ENCODE measurements at regions not wholly inside any gene's neighbourhood (a gene's known extent, or its start where the extent isn't known, plus 50 kb on each side); places are given as distances from the start of the nearest gene placed in this dataset.

GRCh38 chr12:89073027-89073398, 279.3 kb downstream of the DUSP6 start:
- H3K4me1 ChIP-seq (ENCODE audit: control insufficient read depth in 2 of 2, insufficient read depth in 2 of 2, low read length in 1 of 2): no peaks in the 10 kb centered on the region
- no peak overlapping the region for H3K4me3 ChIP-seq (ENCODE audit: low read depth in 1 of 2, low read length in 2 of 2)
- H3K27ac ChIP-seq (ENCODE audit: low read depth in 2 of 2, low read length in 1 of 2): no peak overlapping the region
- whole genome bisulfite sequencing, 2 donors: 56 to 60% methylated on average over 1 of the region's 1 CpG
- H3K9me3 ChIP-seq (ENCODE audit: control insufficient read depth in 2 of 2, insufficient read depth in 1 of 2, low read depth in 1 of 2, low read length in 1 of 2): no peaks in the 10 kb centered on the region
- no peaks in the 10 kb centered on the region for H3K27me3 ChIP-seq (ENCODE audit: control insufficient read depth in 1 of 2, insufficient read depth in 2 of 2, low read length in 2 of 2)
- no peaks in the 10 kb centered on the region for H3K36me3 ChIP-seq (ENCODE audit: control insufficient read depth in 2 of 2, insufficient read depth in 2 of 2, low read length in 1 of 2)

- H3K9me3 ChIP-seq (ENCODE audit: control insufficient read depth in 2 of 2, insufficient read depth in 1 of 2, low read depth in 1 of 2, low read length in 1 of 2): no peaks in the 10 kb centered on the region
- H3K4me3 ChIP-seq (ENCODE audit: low read depth in 1 of 2, low read length in 2 of 2): no peak overlapping the region
- H3K36me3 ChIP-seq (ENCODE audit: control insufficient read depth in 2 of 2, insufficient read depth in 2 of 2, low read length in 1 of 2): no peaks in the 10 kb centered on the region
- no peak overlapping the region for H3K27ac ChIP-seq (ENCODE audit: low read depth in 2 of 2, low read length in 1 of 2)
- no peaks in the 10 kb centered on the region for H3K27me3 ChIP-seq (ENCODE audit: control insufficient read depth in 1 of 2, insufficient read depth in 2 of 2, low read length in 2 of 2)
- no peaks in the 10 kb centered on the region for H3K4me1 ChIP-seq (ENCODE audit: control insufficient read depth in 2 of 2, insufficient read depth in 2 of 2, low read length in 1 of 2)
- WGBS, 2 donors: 82 to 90% methylated on average over 4 of the region's 4 CpGs
Observed at GRCh38 chr12:89072294-89073026, 279.8 kb downstream of the DUSP6 start.

- no peaks in the 10 kb centered on the region for H3K36me3 ChIP-seq (ENCODE audit: control insufficient read depth in 2 of 2, insufficient read depth in 2 of 2, low read length in 1 of 2)
- WGBS, 2 donors: 90 to 94% methylated on average over 1 of the region's 1 CpG
- no peaks in the 10 kb centered on the region for H3K4me1 ChIP-seq (ENCODE audit: control insufficient read depth in 2 of 2, insufficient read depth in 2 of 2, low read length in 1 of 2)
- H3K27ac ChIP-seq (ENCODE audit: low read depth in 2 of 2, low read length in 1 of 2): no peak overlapping the region
- no peak overlapping the region for H3K4me3 ChIP-seq (ENCODE audit: low read depth in 1 of 2, low read length in 2 of 2)
- H3K27me3 ChIP-seq (ENCODE audit: control insufficient read depth in 1 of 2, insufficient read depth in 2 of 2, low read length in 2 of 2): no peaks in the 10 kb centered on the region
- H3K9me3 ChIP-seq (ENCODE audit: control insufficient read depth in 2 of 2, insufficient read depth in 1 of 2, low read depth in 1 of 2, low read length in 1 of 2): no peaks in the 10 kb centered on the region
Observed at GRCh38 chr12:89070603-89071002, 281.7 kb downstream of the DUSP6 start.

- Histone ChIP-seq H3K36me3 (ENCODE audit: control insufficient read depth in 2 of 2, insufficient read depth in 2 of 2, low read length in 1 of 2) (no peaks in the 10 kb centered on the region), H3K4me3 (ENCODE audit: low read depth in 1 of 2, low read length in 2 of 2) (no peak overlapping the region), H3K4me1 (ENCODE audit: control insufficient read depth in 2 of 2, insufficient read depth in 2 of 2, low read length in 1 of 2) (no peaks in the 10 kb centered on the region), H3K9me3 (ENCODE audit: control insufficient read depth in 2 of 2, insufficient read depth in 1 of 2, low read depth in 1 of 2, low read length in 1 of 2) (no peaks in the 10 kb centered on the region), H3K27me3 (ENCODE audit: control insufficient read depth in 1 of 2, insufficient read depth in 2 of 2, low read length in 2 of 2) (no peaks in the 10 kb centered on the region), H3K27ac (ENCODE audit: low read depth in 2 of 2, low read length in 1 of 2) (no peak overlapping the region)
- 86 to 88% methylated on average over 2 of the region's 2 CpGs for WGBS, 2 donors
Observed at GRCh38 chr12:89069431-89069830, 282.9 kb downstream of the DUSP6 start.

- WGBS, 2 donors: 53 to 65% methylated on average over 2 of the region's 2 CpGs
- no peaks in the 10 kb centered on the region for H3K36me3 ChIP-seq (ENCODE audit: control insufficient read depth in 2 of 2, insufficient read depth in 2 of 2, low read length in 1 of 2)
Observed at GRCh38 chr12:89067421-89068187, 284.7 kb downstream of the DUSP6 start.

GRCh38 chr12:89064780-89065179, 287.5 kb downstream of the DUSP6 start:
- WGBS, 2 donors: 92 to 94% methylated on average over 3 of the region's 3 CpGs
- Histone ChIP-seq H3K27ac (ENCODE audit: low read depth in 2 of 2, low read length in 1 of 2) (no peak overlapping the region), H3K27me3 (ENCODE audit: control insufficient read depth in 1 of 2, insufficient read depth in 2 of 2, low read length in 2 of 2) (no peaks in the 10 kb centered on the region), H3K9me3 (ENCODE audit: control insufficient read depth in 2 of 2, insufficient read depth in 1 of 2, low read depth in 1 of 2, low read length in 1 of 2) (no peaks in the 10 kb centered on the region), H3K4me3 (ENCODE audit: low read depth in 1 of 2, low read length in 2 of 2) (no peak overlapping the region), H3K36me3 (ENCODE audit: control insufficient read depth in 2 of 2, insufficient read depth in 2 of 2, low read length in 1 of 2) (no peaks in the 10 kb centered on the region), H3K4me1 (ENCODE audit: control insufficient read depth in 2 of 2, insufficient read depth in 2 of 2, low read length in 1 of 2) (no peaks in the 10 kb centered on the region)

More at GRCh38 chr12:89067421-89068187, 284.7 kb downstream of the DUSP6 start:
- H3K27ac ChIP-seq (ENCODE audit: low read depth in 2 of 2, low read length in 1 of 2): no peak overlapping the region
- no peaks in the 10 kb centered on the region for H3K9me3 ChIP-seq (ENCODE audit: control insufficient read depth in 2 of 2, insufficient read depth in 1 of 2, low read depth in 1 of 2, low read length in 1 of 2)
- H3K27me3 ChIP-seq (ENCODE audit: control insufficient read depth in 1 of 2, insufficient read depth in 2 of 2, low read length in 2 of 2): no peaks in the 10 kb centered on the region
- H3K4me3 ChIP-seq (ENCODE audit: low read depth in 1 of 2, low read length in 2 of 2): no peak overlapping the region
- H3K4me1 ChIP-seq (ENCODE audit: control insufficient read depth in 2 of 2, insufficient read depth in 2 of 2, low read length in 1 of 2): no peaks in the 10 kb centered on the region

DNA sequence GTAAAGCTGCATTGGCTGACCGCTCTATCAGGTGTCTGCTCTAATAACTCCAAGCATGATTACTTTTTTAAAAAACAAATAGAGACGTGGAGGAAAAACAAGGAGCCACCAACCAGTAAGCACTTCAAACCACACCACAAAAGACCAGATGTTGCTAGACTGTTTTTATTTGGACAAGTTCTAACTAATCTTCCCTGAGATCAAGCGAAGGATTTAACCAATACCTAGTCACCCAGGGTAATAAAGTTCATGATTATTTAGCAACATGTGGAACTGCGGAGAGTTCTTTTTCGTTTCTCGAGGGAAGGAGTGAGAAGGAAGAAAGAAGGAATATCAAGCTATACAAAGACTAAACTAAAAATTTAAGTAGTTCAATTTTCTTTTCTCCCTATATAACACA, 288.1 kb downstream of the DUSP6 start:
- Histone ChIP-seq H3K9me3 (ENCODE audit: control insufficient read depth in 2 of 2, insufficient read depth in 1 of 2, low read depth in 1 of 2, low read length in 1 of 2) (no peaks in the 10 kb centered on the region), H3K36me3 (ENCODE audit: control insufficient read depth in 2 of 2, insufficient read depth in 2 of 2, low read length in 1 of 2) (no peaks in the 10 kb centered on the region), H3K27ac (ENCODE audit: low read depth in 2 of 2, low read length in 1 of 2) (no peak overlapping the region), H3K4me3 (ENCODE audit: low read depth in 1 of 2, low read length in 2 of 2) (no peak overlapping the region), H3K4me1 (ENCODE audit: control insufficient read depth in 2 of 2, insufficient read depth in 2 of 2, low read length in 1 of 2) (no peaks in the 10 kb centered on the region), H3K27me3 (ENCODE audit: control insufficient read depth in 1 of 2, insufficient read depth in 2 of 2, low read length in 2 of 2) (no peaks in the 10 kb centered on the region)
- WGBS, 2 donors: 78 to 80% methylated on average over 6 of the region's 6 CpGs

- no peaks in the 10 kb centered on the region for H3K4me1 ChIP-seq (ENCODE audit: control insufficient read depth in 2 of 2, insufficient read depth in 2 of 2, low read length in 1 of 2)
Observed at GRCh38 chr12:89062996-89063395, 289.3 kb downstream of the DUSP6 start.

GRCh38 chr12:89059721-89060541, 292.4 kb downstream of the DUSP6 start:
- H3K4me1 ChIP-seq (ENCODE audit: control insufficient read depth in 2 of 2, insufficient read depth in 2 of 2, low read length in 1 of 2): no peaks in the 10 kb centered on the region
- no peaks in the 10 kb centered on the region for H3K9me3 ChIP-seq (ENCODE audit: control insufficient read depth in 2 of 2, insufficient read depth in 1 of 2, low read depth in 1 of 2, low read length in 1 of 2)
- H3K4me3 ChIP-seq (ENCODE audit: low read depth in 1 of 2, low read length in 2 of 2): no peak overlapping the region
- H3K27me3 ChIP-seq (ENCODE audit: control insufficient read depth in 1 of 2, insufficient read depth in 2 of 2, low read length in 2 of 2): no peaks in the 10 kb centered on the region
- WGBS, 2 donors: 64 to 71% methylated on average over 9 of the region's 9 CpGs
- H3K27ac ChIP-seq (ENCODE audit: low read depth in 2 of 2, low read length in 1 of 2): no peak overlapping the region
- no peaks in the 10 kb centered on the region for H3K36me3 ChIP-seq (ENCODE audit: control insufficient read depth in 2 of 2, insufficient read depth in 2 of 2, low read length in 1 of 2)

More at GRCh38 chr12:89062996-89063395, 289.3 kb downstream of the DUSP6 start:
- 69 to 75% methylated on average over 2 of the region's 2 CpGs for WGBS, 2 donors
- Histone ChIP-seq H3K9me3 (ENCODE audit: control insufficient read depth in 2 of 2, insufficient read depth in 1 of 2, low read depth in 1 of 2, low read length in 1 of 2) (no peaks in the 10 kb centered on the region), H3K27me3 (ENCODE audit: control insufficient read depth in 1 of 2, insufficient read depth in 2 of 2, low read length in 2 of 2) (no peaks in the 10 kb centered on the region), H3K4me3 (ENCODE audit: low read depth in 1 of 2, low read length in 2 of 2) (no peak overlapping the region), H3K27ac (ENCODE audit: low read depth in 2 of 2, low read length in 1 of 2) (no peak overlapping the region), H3K36me3 (ENCODE audit: control insufficient read depth in 2 of 2, insufficient read depth in 2 of 2, low read length in 1 of 2) (no peaks in the 10 kb centered on the region)
